CD8-positive, alpha-beta memory T cell (primary cell): ENCODE measurements at regions not wholly inside any gene's neighbourhood (a gene's known extent, or its start where the extent isn't known, plus 50 kb on each side); places are given as distances from the start of the nearest gene placed in this dataset.

Experiments used
- CTCF ChIA-PET: fragments of 350-600 bp; sonication (Branson Sonifier 250); formaldehyde crosslinking; loops from one replicate; lab custom pipeline; 2021; ENCODE audit warnings: antibody characterized with exemption; lab: Charles Lee
- POLR2A ChIA-PET: fragments of 350-600 bp; sonication (Branson Sonifier 250); formaldehyde crosslinking; loops from one replicate; lab custom pipeline; 2021; ENCODE audit warnings: antibody characterized with exemption; lab: Charles Lee
- DNase-seq, 5 donors: peaks; one replicate each; pipeline versions ENCODE4 v3.0.0 to v3.0.0-alpha.2; 2020 to 2022; ENCODE audit warnings: mixed read lengths in 1 of 5
- H3K27ac ChIP-seq: one replicate; pipeline ENCODE4 v1.7.0; 2013; ENCODE audit warnings: low read depth, mild to moderate bottlenecking, low read length, moderate library complexity
- H3K27me3 ChIP-seq: 2 replicates; pipeline ENCODE4 v1.7.0; 2013; ENCODE audit warnings: low read length, mild to moderate bottlenecking; ENCODE audit not compliant: insufficient read depth, poor library complexity, severe bottlenecking
- H3K36me3 ChIP-seq: 2 replicates; pipeline ENCODE4 v1.7.0; 2013; ENCODE audit warnings: mild to moderate bottlenecking, low read length, moderate library complexity; ENCODE audit not compliant: insufficient read depth
- H3K4me1 ChIP-seq: 2 replicates; pipeline ENCODE4 v1.7.0; 2013; ENCODE audit warnings: mild to moderate bottlenecking, low read length, moderate library complexity; ENCODE audit not compliant: insufficient read depth
- H3K4me3 ChIP-seq: 2 replicates; pipeline ENCODE4 v1.7.0; 2013; ENCODE audit warnings: mild to moderate bottlenecking, low read length
- H3K9me3 ChIP-seq: 2 replicates; pipeline ENCODE4 v1.7.0; 2013; ENCODE audit warnings: mild to moderate bottlenecking, low read length
- H3K27ac Mint-ChIP-seq, 8 donors: one replicate each; pipeline ENCODE4 v1.8.0; 2020 to 2021; ENCODE audit warnings: mixed read lengths in 8 of 8, mild to moderate bottlenecking in 6 of 8, inconsistent platforms in 3 of 8, moderate library complexity in 3 of 8
- H3K27me3 Mint-ChIP-seq, 2 donors: one replicate each; pipeline ENCODE4 v1.8.0; 2020 to 2021; ENCODE audit warnings: mixed read lengths in 2 of 2, mild to moderate bottlenecking in 1 of 2, moderate library complexity in 1 of 2
- H3K36me3 Mint-ChIP-seq, 3 donors: one replicate each; pipeline ENCODE4 v1.8.0; 2020 to 2021; ENCODE audit warnings: mixed read lengths in 3 of 3, inconsistent platforms in 1 of 3, mild to moderate bottlenecking in 1 of 3
- H3K4me1 Mint-ChIP-seq, 3 donors: one replicate each; pipeline ENCODE4 v1.8.0; 2020 to 2021; ENCODE audit warnings: mixed read lengths in 3 of 3, inconsistent platforms in 1 of 3, mild to moderate bottlenecking in 1 of 3
- H3K4me3 Mint-ChIP-seq, 7 donors: one replicate each; pipeline ENCODE4 v1.8.0; 2020 to 2021; ENCODE audit warnings: mixed read lengths in 7 of 7, mild to moderate bottlenecking in 6 of 7, moderate library complexity in 4 of 7, inconsistent platforms in 2 of 7
- H3K9me3 Mint-ChIP-seq, 5 donors: one replicate each; pipeline ENCODE4 v1.8.0; 2020 to 2022; ENCODE audit warnings: mixed read lengths in 5 of 5, mild to moderate bottlenecking in 3 of 5, moderate library complexity in 2 of 5, inconsistent platforms in 1 of 5

- no peak for DNase-seq
- ChIA-PET POLR2A (no interaction called here), CTCF (no interaction called here)
- Mint-ChIP-seq H3K4me3 (no peak overlapping the region), H3K36me3 (no peaks in the 10 kb centered on the region), H3K27ac (no peak overlapping the region), H3K9me3 (peaks cover 0 to 2% (median 0%) of the 10 kb centered on the region in 5 donors), H3K27me3 (no peaks in the 10 kb centered on the region), H3K4me1 (no peaks in the 10 kb centered on the region)
- H3K4me3 ChIP-seq: no peak overlapping the region
- no peaks in the 10 kb centered on the region for H3K27me3 ChIP-seq
- H3K9me3 ChIP-seq: no peaks in the 10 kb centered on the region
- H3K27ac ChIP-seq: no peak overlapping the region
- no peaks in the 10 kb centered on the region for H3K36me3 ChIP-seq
- no peaks in the 10 kb centered on the region for H3K4me1 ChIP-seq
Measured at GRCh38 chr7:20980668-20981264, 194.1 kb upstream of the SP8 start.

GRCh38 chr7:20988340-20988739 is 201.7 kb upstream of the SP8 start:
- peaks cover 0 to 4% of the 10 kb centered on the region in 2 donors for H3K27me3 Mint-ChIP-seq
- no peak overlapping the region for H3K4me3 ChIP-seq
- H3K27me3 ChIP-seq: no peaks in the 10 kb centered on the region
- no peaks in the 10 kb centered on the region for H3K4me1 Mint-ChIP-seq
- no peaks in the 10 kb centered on the region for H3K36me3 ChIP-seq
- ChIA-PET CTCF (no interaction called here), POLR2A (no interaction called here)
- DNase-seq: no peak
- H3K27ac Mint-ChIP-seq: no peak overlapping the region
- H3K36me3 Mint-ChIP-seq: no peaks in the 10 kb centered on the region
- H3K4me1 ChIP-seq: no peaks in the 10 kb centered on the region
- H3K9me3 ChIP-seq: no peaks in the 10 kb centered on the region
- H3K4me3 Mint-ChIP-seq: no peak overlapping the region
- H3K27ac ChIP-seq: no peak overlapping the region
- peaks cover 0 to 3% (median 0%) of the 10 kb centered on the region in 5 donors for H3K9me3 Mint-ChIP-seq

GRCh38 chr7:20991544-20991943 is 204.9 kb upstream of the SP8 start:
- no peaks in the 10 kb centered on the region for H3K9me3 ChIP-seq
- H3K27ac ChIP-seq: no peak overlapping the region
- peaks cover 0 to 4% of the 10 kb centered on the region in 2 donors for H3K27me3 Mint-ChIP-seq
- H3K27me3 ChIP-seq: no peaks in the 10 kb centered on the region
- no peak overlapping the region for H3K4me3 Mint-ChIP-seq
- ChIA-PET CTCF (no interaction called here), POLR2A (no interaction called here)
- no peak for DNase-seq
- no peak overlapping the region for H3K27ac Mint-ChIP-seq
- H3K36me3 Mint-ChIP-seq: no peaks in the 10 kb centered on the region
- no peak overlapping the region for H3K4me3 ChIP-seq
- peaks cover 0 to 5% (median 0%) of the 10 kb centered on the region in 5 donors for H3K9me3 Mint-ChIP-seq
- H3K4me1 ChIP-seq: no peaks in the 10 kb centered on the region
- H3K4me1 Mint-ChIP-seq: no peaks in the 10 kb centered on the region
- no peaks in the 10 kb centered on the region for H3K36me3 ChIP-seq

GRCh38 chr7:20993693-20994092 is 207.0 kb upstream of the SP8 start:
- Histone ChIP-seq H3K27ac (no peak overlapping the region), H3K4me3 (no peak overlapping the region), H3K36me3 (no peaks in the 10 kb centered on the region), H3K9me3 (no peaks in the 10 kb centered on the region), H3K27me3 (no peaks in the 10 kb centered on the region), H3K4me1 (no peaks in the 10 kb centered on the region)
- DNase-seq: no peak
- CTCF ChIA-PET: no interaction called here
- no peak overlapping the region for H3K27ac Mint-ChIP-seq
- POLR2A ChIA-PET: no interaction called here
- H3K27me3 Mint-ChIP-seq: peaks cover 0 to 2% of the 10 kb centered on the region in 2 donors
- no peaks in the 10 kb centered on the region for H3K36me3 Mint-ChIP-seq
- peaks cover 0 to 3% (median 0%) of the 10 kb centered on the region in 5 donors for H3K9me3 Mint-ChIP-seq
- no peak overlapping the region for H3K4me3 Mint-ChIP-seq
- no peaks in the 10 kb centered on the region for H3K4me1 Mint-ChIP-seq

GRCh38 chr7:20998309-20998708 is 211.6 kb upstream of the SP8 start:
- Histone ChIP-seq H3K36me3 (no peaks in the 10 kb centered on the region), H3K27me3 (no peaks in the 10 kb centered on the region), H3K27ac (no peak overlapping the region), H3K9me3 (no peaks in the 10 kb centered on the region), H3K4me1 (no peaks in the 10 kb centered on the region), H3K4me3 (no peak overlapping the region)
- Mint-ChIP-seq H3K4me3 (no peak overlapping the region), H3K36me3 (no peaks in the 10 kb centered on the region), H3K27ac (no peak overlapping the region), H3K4me1 (no peaks in the 10 kb centered on the region), H3K27me3 (no peaks in the 10 kb centered on the region), H3K9me3 (peaks cover 0 to 4% (median under 1%) of the 10 kb centered on the region in 5 donors)
- CTCF ChIA-PET: no interaction called here
- DNase-seq: no peak
- POLR2A ChIA-PET: no interaction called here

GRCh38 chr7:21011153-21011552 is 224.5 kb upstream of the SP8 start:
- Histone ChIP-seq H3K27ac (no peak overlapping the region), H3K9me3 (no peaks in the 10 kb centered on the region), H3K4me1 (no peaks in the 10 kb centered on the region), H3K4me3 (no peak overlapping the region), H3K36me3 (no peaks in the 10 kb centered on the region), H3K27me3 (no peaks in the 10 kb centered on the region)
- Mint-ChIP-seq H3K4me1 (no peaks in the 10 kb centered on the region), H3K4me3 (no peak overlapping the region), H3K36me3 (no peaks in the 10 kb centered on the region), H3K27ac (peak overlapping the region in 1 of 8 donors; percentile 27), H3K27me3 (no peaks in the 10 kb centered on the region), H3K9me3 (peaks cover 0 to 16% (median 3%) of the 10 kb centered on the region in 5 donors)
- POLR2A ChIA-PET: no interaction called here
- DNase-seq: no peak
- CTCF ChIA-PET: no interaction called here

- ChIA-PET CTCF (no interaction called here), POLR2A (no interaction called here)
- no peak for DNase-seq
- Histone ChIP-seq H3K9me3 (no peaks in the 10 kb centered on the region), H3K36me3 (no peaks in the 10 kb centered on the region), H3K27me3 (no peaks in the 10 kb centered on the region), H3K4me1 (no peaks in the 10 kb centered on the region), H3K4me3 (no peak overlapping the region), H3K27ac (no peak overlapping the region)
- Mint-ChIP-seq H3K36me3 (no peaks in the 10 kb centered on the region), H3K27me3 (no peaks in the 10 kb centered on the region), H3K9me3 (peaks cover 0 to 12% (median 0%) of the 10 kb centered on the region in 5 donors), H3K27ac (no peak overlapping the region), H3K4me1 (no peaks in the 10 kb centered on the region), H3K4me3 (no peak overlapping the region)
Measured at GRCh38 chr7:21013765-21014539, 227.3 kb upstream of the SP8 start.

GRCh38 chr7:21020667-21021066 is 234.0 kb upstream of the SP8 start:
- ChIA-PET POLR2A (no interaction called here), CTCF (no interaction called here)
- Histone ChIP-seq H3K27ac (no peak overlapping the region), H3K27me3 (no peaks in the 10 kb centered on the region), H3K4me1 (no peaks in the 10 kb centered on the region), H3K9me3 (no peaks in the 10 kb centered on the region), H3K4me3 (no peak overlapping the region), H3K36me3 (no peaks in the 10 kb centered on the region)
- Mint-ChIP-seq H3K27ac (no peak overlapping the region), H3K9me3 (no peaks in the 10 kb centered on the region), H3K4me3 (no peak overlapping the region), H3K27me3 (no peaks in the 10 kb centered on the region), H3K36me3 (no peaks in the 10 kb centered on the region), H3K4me1 (no peaks in the 10 kb centered on the region)
- no peak for DNase-seq
